Liver (tissue), 3 donors: ENCODE measurements at regions not wholly inside any gene's neighbourhood (a gene's known extent, or its start where the extent isn't known, plus 50 kb on each side); places are given as distances from the start of the nearest gene placed in this dataset.

Experiments
- ATF3 ChIP-seq: IDR thresholded peaks from 2 replicates; pipeline ENCODE4 v1.6.1; 2016; ENCODE audit warnings: antibody characterized with exemption
- CTCF ChIP-seq: fragments of 150-350 bp; IDR thresholded peaks from 2 replicates; pipeline ENCODE4 v1.5.1; 2017; ENCODE audit warnings: improper control_type of control experiment, low read depth, low read length; ENCODE audit not compliant: missing input control
- EGR1 ChIP-seq, 2 donors: IDR thresholded peaks; 2 replicates each; pipeline ENCODE4 v1.6.1; 2016 to 2018; ENCODE audit warnings: antibody characterized with exemption in 2 of 2, low read depth in 2 of 2
- FOXA1 ChIP-seq: IDR thresholded peaks from 2 replicates; pipeline ENCODE4 v1.6.1; 2016; ENCODE audit warnings: antibody characterized with exemption
- GABPA ChIP-seq, 2 donors: IDR thresholded peaks in 1 of 2; conservative IDR thresholded peaks in 1 of 2; 2 replicates each; pipeline ENCODE4 v1.6.1; 2016; ENCODE audit warnings: antibody characterized with exemption in 2 of 2, mild to moderate bottlenecking in 1 of 2, moderate library complexity in 1 of 2
- HNF4A ChIP-seq, 2 donors: conservative IDR thresholded peaks; 2 replicates each; pipeline ENCODE4 v1.6.1; 2016; ENCODE audit warnings: antibody characterized with exemption in 2 of 2, mild to moderate bottlenecking in 2 of 2
- JUND ChIP-seq, 2 donors: IDR thresholded peaks; 2 replicates each; pipeline ENCODE4 v1.6.1; 2016; ENCODE audit warnings: antibody characterized with exemption in 2 of 2
- MAX ChIP-seq: IDR thresholded peaks from 2 replicates; pipeline ENCODE4 v1.6.1; 2016; ENCODE audit warnings: antibody characterized with exemption
- NR2F2 ChIP-seq: IDR thresholded peaks from 2 replicates; pipeline ENCODE4 v1.6.1; 2016; ENCODE audit warnings: antibody characterized with exemption
- RAD21 ChIP-seq, 2 donors: IDR thresholded peaks; 2 replicates each; pipeline ENCODE4 v1.6.1; 2016; ENCODE audit warnings: antibody characterized with exemption in 2 of 2, mild to moderate bottlenecking in 2 of 2
- REST ChIP-seq: IDR thresholded peaks from 2 replicates; pipeline ENCODE4 v1.6.1; 2016; ENCODE audit warnings: antibody characterized with exemption, mild to moderate bottlenecking
- TAF1 ChIP-seq: conservative IDR thresholded peaks from 2 replicates; pipeline ENCODE4 v1.6.1; 2016; ENCODE audit warnings: antibody characterized with exemption, mild to moderate bottlenecking
- YY1 ChIP-seq: IDR thresholded peaks from 2 replicates; pipeline ENCODE4 v1.6.1; 2016; ENCODE audit warnings: antibody characterized with exemption, mild to moderate bottlenecking
- ZBTB33 ChIP-seq: IDR thresholded peaks from 2 replicates; pipeline ENCODE4 v1.6.1; 2016; ENCODE audit warnings: antibody characterized with exemption
- donor health status: healthy.
- donor health status: healthy.

- TF ChIP-seq HNF4A (conservative IDR thresholded peaks at IDR 0.05) (peak; percentile 50 to 60), CTCF (no peak), ZBTB33 (no peak), ATF3 (no peak), TAF1 (no peak), YY1 (no peak), REST (peak; percentile 95), GABPA (IDR thresholded peaks at IDR 0.05 in 1 of 2, conservative IDR thresholded peaks at IDR 0.05 in 1 of 2) (no peak), RAD21 (IDR thresholded peaks at IDR 0.05) (no peak), EGR1 (IDR thresholded peaks at IDR 0.05; ENCODE audit: low read depth in 2 of 2) (no peak), MAX (no peak), NR2F2 (no peak), JUND (IDR thresholded peaks at IDR 0.05) (no peak), FOXA1 (no peak)
Measured at GRCh38 chr10:57891201-57892006, 376.3 kb downstream of the IPMK start.
